GM18508 (cell line): ENCODE measurements at regions not wholly inside any gene's neighbourhood (a gene's known extent, or its start where the extent isn't known, plus 50 kb on each side); places are given as distances from the start of the nearest gene placed in this dataset.

Experiments used
- ATAC-seq: cut with Tn5 transposase; IDR thresholded peaks from one replicate; pipeline ENCODE4 v1.9.1; 2021; ENCODE audit warnings: moderate number of reproducible peaks; ENCODE audit not compliant: insufficient read depth, unreplicated experiment

- ATAC-seq = no peak
Measured at GRCh38 chr4:74608151-74608949, 163.4 kb downstream of the AREG start.

DNA sequence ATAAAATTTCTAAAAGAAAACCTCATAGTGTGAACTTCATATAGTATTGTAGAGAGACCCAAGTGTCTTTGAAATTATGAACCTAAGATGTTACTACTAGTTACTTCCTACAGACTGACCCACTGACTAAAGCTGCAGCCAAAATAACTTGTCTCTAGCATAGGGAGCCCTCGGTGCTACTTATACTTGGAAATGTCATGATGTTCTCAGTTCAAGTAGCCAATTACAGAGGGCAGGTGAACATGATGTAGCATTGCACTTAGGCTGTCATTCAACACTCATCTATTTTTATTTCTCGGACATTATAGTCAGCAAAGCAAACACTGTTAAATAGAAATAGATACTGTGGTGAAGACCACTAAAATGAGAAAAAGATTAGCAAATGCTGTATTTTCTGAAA is 165.6 kb downstream of the AREG start:
- no peak for ATAC-seq

DNA sequence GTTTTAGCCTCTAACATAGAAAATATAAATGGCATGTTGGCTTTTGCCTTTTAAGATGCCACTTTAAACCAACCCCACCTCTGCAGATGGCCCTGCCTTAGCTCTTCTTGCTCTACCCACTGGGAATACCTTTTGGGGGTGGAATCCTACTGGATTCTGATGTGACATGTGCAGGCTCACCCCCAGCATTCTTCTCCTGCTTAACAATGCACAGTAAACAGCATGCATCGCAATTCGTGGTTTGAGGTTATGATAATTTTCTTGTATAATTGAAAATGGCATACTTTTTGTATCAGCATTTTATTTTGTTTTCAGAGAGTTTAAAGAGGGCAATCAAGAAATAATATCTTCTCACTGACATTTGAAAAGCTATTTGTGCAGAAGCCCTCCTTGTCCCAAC is 167.9 kb downstream of the AREG start:
- no peak for ATAC-seq

- no peak for ATAC-seq
Measured at GRCh38 chr4:74613266-74613665, 168.3 kb downstream of the AREG start.

- ATAC-seq = no peak
Measured at GRCh38 chr4:74615411-74615810, 170.5 kb downstream of the AREG start.

- no peak for ATAC-seq
Measured at GRCh38 chr4:74618166-74618565, 173.2 kb downstream of the AREG start.

DNA sequence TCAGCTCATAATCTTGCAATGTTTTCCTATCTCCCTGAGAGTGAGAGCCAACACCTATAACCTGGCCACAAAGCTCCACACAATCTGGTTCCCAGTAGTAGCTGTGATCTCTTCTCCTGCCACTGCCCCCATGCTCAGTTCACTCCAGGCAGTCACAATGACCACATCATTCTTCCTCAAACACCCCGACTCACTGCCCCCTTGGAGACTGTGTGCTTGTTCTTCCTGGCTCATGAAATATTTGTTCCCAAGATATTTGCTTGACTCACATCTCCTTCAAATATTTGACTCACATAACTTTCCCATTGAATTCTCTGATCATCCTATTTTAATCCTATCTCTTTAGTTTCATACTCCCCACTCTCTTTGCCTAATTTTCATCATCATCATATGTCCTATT is 173.7 kb downstream of the AREG start:
- ATAC-seq = no peak

GRCh38 chr4:74619931-74620702 is 174.2 kb downstream of the BTC start:
- ATAC-seq = no peak

DNA sequence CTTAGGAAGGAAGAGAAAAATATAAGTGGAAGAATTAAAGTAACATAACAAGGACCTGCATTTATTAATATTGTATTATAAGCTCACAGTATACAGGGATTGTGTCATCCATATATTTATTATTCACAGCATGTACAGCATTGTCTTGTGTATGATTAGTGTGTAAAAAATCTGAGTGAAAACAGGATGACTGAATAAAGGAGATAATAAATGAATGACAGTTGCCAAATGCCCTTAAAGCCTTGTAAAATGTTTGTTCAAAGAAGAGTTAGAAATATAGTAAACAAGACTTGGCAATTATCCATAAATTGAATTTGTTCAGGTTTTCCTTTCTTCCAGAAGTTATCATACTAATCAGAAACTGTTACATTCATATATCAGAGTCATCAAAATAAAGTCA is 172.7 kb downstream of the BTC start:
- no peak for ATAC-seq

DNA sequence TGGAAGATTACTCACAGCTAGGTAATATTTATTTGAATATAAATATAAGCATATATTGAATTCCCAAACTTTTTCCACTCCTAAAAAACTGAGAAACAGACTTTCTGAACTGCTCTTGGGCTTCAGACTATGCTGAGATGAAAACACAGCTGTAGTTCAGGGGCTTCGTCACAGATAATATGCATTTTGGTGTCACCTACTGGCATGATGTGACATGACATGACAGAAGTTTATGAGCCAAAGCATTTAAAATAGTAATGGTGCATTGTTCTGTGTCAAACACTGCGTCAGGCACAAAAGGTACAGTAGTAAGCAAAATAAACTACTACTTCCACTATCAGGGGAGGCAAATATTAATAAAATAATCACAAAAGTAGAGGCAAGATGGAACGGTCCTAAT is 171.3 kb downstream of the BTC start:
- no peak for ATAC-seq

- ATAC-seq = no peak
Measured at GRCh38 chr4:74624351-74625151, 169.8 kb downstream of the BTC start.

GRCh38 chr4:74625981-74626380 is 168.3 kb downstream of the BTC start:
- no peak for ATAC-seq

DNA sequence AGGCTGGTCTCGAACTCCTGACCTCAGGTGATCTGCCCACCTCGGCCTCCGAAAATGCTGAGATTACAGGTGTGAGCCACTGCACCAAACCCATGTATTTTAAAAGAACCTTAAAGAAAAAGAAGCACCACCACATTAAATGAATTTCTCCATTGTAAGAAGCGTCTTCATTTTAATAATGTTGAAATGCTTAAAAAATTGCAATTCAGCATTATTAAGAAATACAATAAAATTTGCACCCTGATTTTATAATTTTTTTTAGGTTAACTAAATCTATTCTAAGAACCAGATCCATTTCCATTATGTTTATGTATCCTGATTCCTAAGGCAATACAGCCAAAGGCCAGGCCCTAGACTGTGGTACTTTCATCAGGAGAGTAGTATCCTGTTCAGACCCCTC is 167.2 kb downstream of the BTC start:
- ATAC-seq = no peak

GRCh38 chr4:74627504-74627903 is 166.8 kb downstream of the BTC start:
- ATAC-seq = no peak

DNA sequence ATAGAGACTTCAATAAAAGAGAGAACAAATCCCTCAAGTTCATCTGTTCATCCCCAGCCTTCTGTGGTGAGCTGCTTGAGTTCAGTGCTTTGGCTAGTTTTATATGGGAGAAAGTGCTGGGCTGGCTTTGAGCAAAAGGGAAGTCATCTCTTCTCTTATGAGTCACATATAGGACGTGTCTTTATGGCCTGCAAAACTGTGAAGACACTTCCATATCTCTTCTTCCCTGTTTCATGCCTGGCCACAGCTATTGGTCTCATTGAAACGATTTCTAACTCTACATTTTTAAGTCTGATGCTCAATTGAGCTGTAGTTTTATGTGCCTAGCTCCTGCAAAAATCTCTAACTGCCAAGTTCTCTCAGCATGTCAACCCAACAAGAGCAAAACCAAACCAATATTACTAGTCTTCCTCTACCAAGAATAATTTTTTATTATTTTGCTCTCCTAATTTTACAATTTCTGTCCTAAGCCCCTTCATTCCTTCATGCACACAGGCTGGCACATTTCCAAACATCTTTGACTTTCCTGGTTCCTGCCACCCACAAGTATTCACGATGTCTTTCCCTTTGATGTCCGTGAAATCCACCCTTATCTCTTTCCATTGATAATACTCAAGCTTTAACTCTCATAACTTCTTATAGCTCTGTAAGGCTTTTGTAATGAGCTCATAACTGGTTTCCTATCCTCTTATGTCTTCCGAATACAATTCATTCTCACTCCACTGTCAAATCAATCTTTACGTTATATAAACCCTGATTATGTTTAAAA is 165.3 kb downstream of the BTC start:
- no peak for ATAC-seq

DNA sequence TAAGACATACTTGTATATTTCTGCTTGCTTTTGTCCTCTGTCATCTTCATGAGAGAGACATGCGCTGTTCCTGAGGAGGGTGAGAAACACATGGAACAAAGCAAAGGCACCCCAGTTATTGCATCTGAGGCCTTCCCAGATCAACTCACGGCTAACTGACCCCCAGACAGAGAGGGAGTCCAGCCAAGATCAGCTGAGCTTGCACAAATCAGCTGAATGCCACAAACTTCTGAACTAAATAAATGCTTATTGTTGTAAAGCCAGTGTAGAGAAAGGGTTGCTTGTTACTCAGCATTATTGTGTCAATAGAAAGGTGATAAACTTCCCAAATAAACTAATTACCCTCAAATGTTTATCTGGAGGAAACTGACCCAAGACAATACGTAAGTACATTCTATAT is 163.8 kb downstream of the BTC start:
- ATAC-seq = no peak

- no peak for ATAC-seq
Measured at GRCh38 chr4:74631338-74631737, 163.0 kb downstream of the BTC start.

GRCh38 chr4:74631988-74632387 is 162.3 kb downstream of the BTC start:
- ATAC-seq = no peak

GRCh38 chr4:74632634-74633033 is 161.7 kb downstream of the BTC start:
- no peak for ATAC-seq

GRCh38 chr4:74635074-74635473 is 159.2 kb downstream of the BTC start:
- no peak for ATAC-seq
